ENCODE measurements at regions not wholly inside any gene's neighbourhood (a gene's known extent, or its start where the extent isn't known, plus 50 kb on each side); places are given as distances from the start of the nearest gene placed in this dataset.

GRCh38 chr5:98700730-98701129, 72.7 kb upstream of the RGMB start:
- Mint-ChIP-seq H3K27me3 (ENCODE audit: low read depth) (no peaks in the 10 kb centered on the region), H3K4me1 (no peaks in the 10 kb centered on the region), H3K4me3 (no peak overlapping the region), H3K36me3 (peaks cover 46% of the 10 kb centered on the region), H3K9me3 (peaks cover 50% of the 10 kb centered on the region), H3K27ac (no peak overlapping the region)
- ChIA-PET POLR2A (no interaction called here), CTCF (interaction anchor here (0.6 kb wide), 1 partner anchor 18 kb away, joined by 3 read pairs; no protein-coding TSS in a partner anchor)
- TF ChIP-seq STAT6 (CRISPR knock-in tag; conservative IDR thresholded peaks at IDR 0.05; ENCODE audit: low read depth) (no peak), TEAD4 (CRISPR knock-in tag; IDR thresholded peaks at IDR 0.05) (no peak), PREB (CRISPR knock-in tag; IDR thresholded peaks at IDR 0.05; ENCODE audit: borderline replicate concordance) (no peak), ZBTB43 (CRISPR knock-in tag; IDR thresholded peaks at IDR 0.05) (no peak), ZNF396 (CRISPR knock-in tag; IDR thresholded peaks at IDR 0.05; ENCODE audit: borderline replicate concordance) (no peak), TP53 (CRISPR knock-in tag; IDR thresholded peaks at IDR 0.05) (no peak), ZNF671 (CRISPR knock-in tag; IDR thresholded peaks at IDR 0.05) (no peak), SOX15 (CRISPR knock-in tag; IDR thresholded peaks at IDR 0.05) (no peak), IRF1 (CRISPR knock-in tag; IDR thresholded peaks at IDR 0.05) (no peak), AFF4 (CRISPR knock-in tag; IDR thresholded peaks at IDR 0.05; ENCODE audit: borderline replicate concordance) (no peak), GABPB1 (CRISPR knock-in tag; IDR thresholded peaks at IDR 0.05) (no peak), FOXJ3 (CRISPR knock-in tag; IDR thresholded peaks at IDR 0.05; ENCODE audit: borderline replicate concordance) (no peak), HMGA2 (CRISPR knock-in tag; IDR thresholded peaks at IDR 0.05) (no peak), ZNF121 (CRISPR knock-in tag; IDR thresholded peaks at IDR 0.05) (no peak), ZMAT4 (CRISPR knock-in tag; IDR thresholded peaks at IDR 0.05) (no peak), ZNF317 (CRISPR knock-in tag; IDR thresholded peaks at IDR 0.05; ENCODE audit: borderline replicate concordance, low read depth) (no peak)
- no peak for ATAC-seq
- no peak for DNase-seq (ENCODE audit: low spot score)

- ATAC-seq (no peak), DNase-seq (ENCODE audit: low spot score) (no peak)
- H3K9me3 Mint-ChIP-seq: peaks cover 53% of the 10 kb centered on the region
- POLR2A ChIA-PET: interaction anchor here (1.2 kb wide), 1 partner anchor 39 kb away, joined by 3 read pairs; no protein-coding TSS in a partner anchor
- no peak overlapping the region for H3K4me3 Mint-ChIP-seq
- H3K27me3 Mint-ChIP-seq (ENCODE audit: low read depth): no peaks in the 10 kb centered on the region
- H3K36me3 Mint-ChIP-seq: peaks cover 47% of the 10 kb centered on the region
- CTCF ChIA-PET: no interaction called here
- no peak overlapping the region for H3K27ac Mint-ChIP-seq
- H3K4me1 Mint-ChIP-seq: no peaks in the 10 kb centered on the region
- no peak for TF ChIP-seq CREB1 (CRISPR knock-in tag; IDR thresholded peaks at IDR 0.05)
- no peak for TF ChIP-seq ETV6 (CRISPR knock-in tag; IDR thresholded peaks at IDR 0.05)
- no peak for TF ChIP-seq PRDM15 (CRISPR knock-in tag; IDR thresholded peaks at IDR 0.05)
- TF ChIP-seq ELF4 (CRISPR knock-in tag; IDR thresholded peaks at IDR 0.05; ENCODE audit: low read depth): no peak
- TF ChIP-seq ZNF423 (CRISPR knock-in tag; IDR thresholded peaks at IDR 0.05): no peak
- no peak for TF ChIP-seq JAZF1 (CRISPR knock-in tag; IDR thresholded peaks at IDR 0.05)
- no peak for TF ChIP-seq TP53 (CRISPR knock-in tag; IDR thresholded peaks at IDR 0.05)
- no peak for TF ChIP-seq TCF7 (CRISPR knock-in tag; IDR thresholded peaks at IDR 0.05; ENCODE audit: low read depth)
These were observed 67.6 kb upstream of the RGMB start for GRCh38 chr5:98705841-98706240.

All from WTC11 (cell line).